Left ventricle myocardium inferior (tissue), 1 donor: ENCODE measurements at regions not wholly inside any gene's neighbourhood (a gene's known extent, or its start where the extent isn't known, plus 50 kb on each side); places are given as distances from the start of the nearest gene placed in this dataset.
A peak's percentile ranks its signal among the peaks of the same experiment; 100 is the strongest.

ENCODE experiments used
- DNase-seq: peaks from one replicate; pipeline ENCODE4 v3.0.0-alpha.2; 2020
- H3K27ac ChIP-seq: fragments of 200-600 bp; replicated peaks from 2 replicates; pipeline ENCODE4 v1.8.0; 2021
- H3K27me3 ChIP-seq: fragments of 200-600 bp; 2 replicates; pipeline ENCODE4 v1.8.0; 2021; ENCODE audit warnings: low read depth
- H3K36me3 ChIP-seq: fragments of 200-600 bp; 2 replicates; pipeline ENCODE4 v1.8.0; 2021
- H3K4me1 ChIP-seq: fragments of 200-600 bp; 2 replicates; pipeline ENCODE4 v1.8.0; 2021
- H3K4me3 ChIP-seq: fragments of 200-600 bp; 2 replicates; pipeline ENCODE4 v1.8.0; 2021; ENCODE audit warnings: mild to moderate bottlenecking, moderate library complexity
- H3K9me3 ChIP-seq: fragments of 200-600 bp; replicated peaks from 2 replicates; pipeline ENCODE4 v1.8.0; 2021
- CTCF ChIP-seq: fragments of 200-600 bp; IDR thresholded peaks from 2 replicates; pipeline ENCODE4 v1.8.0; 2021; ENCODE audit warnings: antibody characterized with exemption, mild to moderate bottlenecking, borderline replicate concordance
- intact Hi-C: fragments of 100-400 bp; cut with micrococcal nuclease; formaldehyde crosslinking; loops from one replicate; pipeline ENCODE4 v1.11.0; 2022
- donor health status: DM: no; HTN: yes; CAD: no; lungs with severe emphysema.

DNA sequence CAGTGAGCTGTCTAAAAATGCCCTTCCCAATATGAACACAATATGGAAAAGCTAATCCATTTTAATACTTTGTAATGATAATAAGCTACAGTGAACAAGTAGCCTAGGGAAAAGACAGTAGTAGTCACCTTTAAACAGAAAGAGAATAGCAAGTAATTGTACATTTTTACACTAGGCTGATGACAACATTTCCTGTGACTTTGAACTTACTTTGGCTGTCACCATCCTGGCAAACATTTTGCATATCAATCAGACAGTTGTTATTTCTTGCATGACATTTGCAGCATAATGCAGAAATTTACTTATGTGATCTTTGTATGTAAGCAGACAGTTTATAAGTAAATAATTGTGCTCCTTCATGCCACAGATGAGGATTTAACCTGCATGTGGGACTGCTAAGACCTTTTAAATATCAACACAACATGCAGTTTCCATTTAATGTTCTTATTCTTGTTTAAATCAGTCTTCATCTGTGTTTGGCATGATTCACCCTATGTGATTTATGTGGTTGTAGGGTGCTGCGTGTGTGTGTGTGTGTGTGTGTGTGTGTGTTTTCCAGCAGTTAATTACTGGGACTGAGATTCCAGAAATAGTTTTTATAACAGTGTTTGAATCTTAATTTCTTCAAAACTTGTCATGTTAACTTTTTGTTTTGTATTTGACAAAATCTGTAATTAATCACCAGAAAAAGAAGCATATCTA is 997.1 kb upstream of the ARRDC3 start:
- H3K4me3 ChIP-seq: no peak overlapping the region
- peaks cover 14% of the 10 kb centered on the region for H3K4me1 ChIP-seq
- intact Hi-C loops: no loop called here
- H3K9me3 ChIP-seq: no peaks in the 10 kb centered on the region
- no peak for TF ChIP-seq CTCF
- no peaks in the 10 kb centered on the region for H3K36me3 ChIP-seq
- no peaks in the 10 kb centered on the region for H3K27me3 ChIP-seq
- no peak overlapping the region for H3K27ac ChIP-seq
- no peak for DNase-seq

DNA sequence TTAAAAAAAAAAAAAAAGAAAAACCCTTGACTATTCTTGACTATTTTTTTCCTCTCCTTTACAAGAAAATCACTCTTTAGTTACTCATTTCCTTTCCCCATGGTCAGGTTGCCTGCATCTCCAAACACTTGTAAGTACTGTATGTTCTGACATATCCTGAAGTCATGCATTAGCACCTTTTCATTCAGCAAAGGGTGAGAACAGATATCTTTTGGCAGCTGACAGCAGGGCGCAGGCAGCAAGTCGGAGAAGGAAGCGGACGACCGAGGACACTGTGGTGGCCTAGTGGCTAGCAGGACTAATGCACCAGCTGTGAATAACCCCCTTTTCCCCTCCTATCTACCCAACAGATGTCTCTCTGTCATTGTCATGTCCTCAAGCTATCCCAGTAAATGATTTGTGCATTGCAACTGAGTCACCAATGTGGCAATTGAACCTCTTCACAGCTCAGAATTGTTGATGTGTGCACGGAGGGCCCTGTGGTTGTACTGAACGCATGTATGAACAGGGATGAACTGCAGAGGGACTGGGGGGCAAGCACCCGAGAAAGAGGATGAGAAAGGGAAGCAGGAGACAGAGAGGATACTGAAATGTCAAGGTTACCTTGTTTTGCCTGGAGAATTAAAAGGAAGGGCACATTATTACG is 996.0 kb upstream of the ARRDC3 start:
- intact Hi-C loops: no loop called here
- TF ChIP-seq CTCF: peak; percentile 17
- Histone ChIP-seq H3K27ac (no peak overlapping the region), H3K9me3 (no peaks in the 10 kb centered on the region), H3K27me3 (no peaks in the 10 kb centered on the region), H3K36me3 (no peaks in the 10 kb centered on the region), H3K4me1 (peaks cover 14% of the 10 kb centered on the region), H3K4me3 (no peak overlapping the region)
- DNase-seq: peak; percentile 20

GRCh38 chr5:92374859-92375258 is 991.7 kb upstream of the ARRDC3 start:
- no peak for DNase-seq
- peaks cover 11% of the 10 kb centered on the region for H3K4me1 ChIP-seq
- TF ChIP-seq CTCF: no peak
- no peak overlapping the region for H3K27ac ChIP-seq
- H3K36me3 ChIP-seq: no peaks in the 10 kb centered on the region
- H3K9me3 ChIP-seq: no peaks in the 10 kb centered on the region
- intact Hi-C loops: no loop called here
- H3K27me3 ChIP-seq: no peaks in the 10 kb centered on the region
- no peak overlapping the region for H3K4me3 ChIP-seq

DNA sequence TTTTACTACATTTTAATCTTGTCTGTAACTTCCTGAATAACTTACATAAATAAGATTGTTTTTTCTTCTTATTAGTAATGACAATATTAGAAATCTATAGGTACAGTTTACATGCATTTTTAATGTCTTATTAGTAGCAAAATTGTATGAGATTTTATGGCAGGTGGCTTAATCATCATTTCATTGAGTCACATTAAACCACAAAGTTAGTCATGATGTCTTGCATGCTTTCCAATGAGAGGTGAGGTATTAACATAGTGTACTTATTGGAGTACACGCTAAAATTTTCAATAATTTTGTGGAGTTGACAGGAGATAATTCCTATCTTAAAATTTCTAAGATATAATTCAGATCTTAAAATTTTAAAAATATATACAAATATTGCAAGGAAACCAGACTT is 989.6 kb upstream of the ARRDC3 start:
- intact Hi-C loops: no loop called here
- TF ChIP-seq CTCF: no peak

DNA sequence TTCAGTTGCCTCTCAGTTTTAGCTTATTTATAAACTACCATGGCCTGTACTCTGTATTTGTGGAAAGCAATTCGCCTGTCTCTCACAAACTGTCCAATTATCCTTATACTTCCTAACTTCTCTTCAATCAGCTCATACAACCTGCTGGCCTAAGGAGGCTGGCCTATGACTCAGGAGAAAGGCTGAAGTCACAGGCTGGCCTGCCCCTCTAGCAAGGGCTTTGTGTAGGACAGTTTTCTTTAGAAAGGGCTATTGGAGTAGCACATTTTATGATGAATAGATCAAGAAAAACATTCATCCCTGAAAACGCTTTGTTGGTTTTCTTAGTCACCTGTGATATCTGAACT is 988.7 kb upstream of the ARRDC3 start:
- intact Hi-C loops: no loop called here
- no peak for TF ChIP-seq CTCF
- peaks cover 9% of the 10 kb centered on the region for H3K9me3 ChIP-seq
- no peak overlapping the region for H3K27ac ChIP-seq
- H3K36me3 ChIP-seq: no peaks in the 10 kb centered on the region
- no peak for DNase-seq
- no peaks in the 10 kb centered on the region for H3K4me1 ChIP-seq
- H3K27me3 ChIP-seq: no peaks in the 10 kb centered on the region
- no peak overlapping the region for H3K4me3 ChIP-seq

More for the DNA sequence above, 989.6 kb upstream of the ARRDC3 start:
- DNase-seq: no peak
- H3K27me3 ChIP-seq: no peaks in the 10 kb centered on the region
- peaks cover 9% of the 10 kb centered on the region for H3K9me3 ChIP-seq
- no peaks in the 10 kb centered on the region for H3K4me1 ChIP-seq
- no peak overlapping the region for H3K27ac ChIP-seq
- H3K36me3 ChIP-seq: no peaks in the 10 kb centered on the region
- H3K4me3 ChIP-seq: no peak overlapping the region
